K562 (cell line): ENCODE measurements at regions not wholly inside any gene's neighbourhood (a gene's known extent, or its start where the extent isn't known, plus 50 kb on each side); places are given as distances from the start of the nearest gene placed in this dataset.

Experiments
- ATAC-seq: fragments of 200-7000 bp; cut with Tn5 transposase; 3 replicates; pipeline ENCODE4 v1.9.1; 2020; ENCODE audit warnings: moderate library complexity
- BruUV-seq: library from RNA; stranded (reverse); fragments of 400-500 nt; replicated peaks from 2 replicates; lab custom pipeline; 2021; lab: Mats Ljungman, UMichigan
- CTCF ChIA-PET: fragments of 300-600 bp; formaldehyde crosslinking; extraction: SDS; loops from one replicate; lab custom pipeline; 2021; ENCODE audit warnings: low intra/inter-chr PET ratio; lab: Yijun Ruan, JAX
- POLR2A ChIA-PET: fragments of 300-600, 350-650 bp; sonication (Branson Sonifier 250); formaldehyde crosslinking; extraction: SDS; loops from one replicate; lab custom pipeline; 2021; ENCODE audit warnings: antibody characterized with exemption, inconsistent platforms; lab: Yijun Ruan, JAX
- DNase-seq, 4 experiments: peaks; one replicate each; pipeline versions ENCODE4 v3.0.0 to v3.0.0-alpha.2; 2011 to 2018; ENCODE audit warnings: low spot score in 3 of 4, mixed read lengths in 3 of 4; ENCODE audit errors: extremely low read depth in 1 of 4
- FAIRE-seq: peaks from 2 replicates; lab custom pipeline; 2011; peaks lifted over from hg19 to GRCh38; lab: Jason Lieb, UNC
- H2AFZ ChIP-seq: 2 replicates; pipeline ENCODE4 v1.6.0; 2011; ENCODE audit warnings: low read depth, low read length, control low read depth, inconsistent platforms
- H3K27ac ChIP-seq: fragments of 200-600 bp; 3 replicates; pipeline ENCODE4 v1.8.0; 2011; ENCODE audit warnings: low read depth, mild to moderate bottlenecking, control low read depth, inconsistent platforms, low read length, moderate library complexity, mixed read lengths; ENCODE audit errors: extremely low read depth
- H3K27me3 ChIP-seq, 2 experiments: fragments of 300-600 bp in 1 of 2; 2 replicates in 1 of 2; 3 replicates in 1 of 2; pipeline versions ENCODE4 v1.6.0 to v1.8.0; 2011; ENCODE audit warnings: inconsistent platforms in 2 of 2, low read length in 2 of 2, mild to moderate bottlenecking in 1 of 2, mixed read lengths in 1 of 2, moderate library complexity in 1 of 2; ENCODE audit not compliant: control insufficient read depth in 2 of 2, insufficient read depth in 2 of 2
- H3K36me3 ChIP-seq: fragments of 300-600 bp; 3 replicates; pipeline ENCODE4 v1.8.0; 2011; ENCODE audit warnings: mild to moderate bottlenecking, low read length, inconsistent platforms; ENCODE audit not compliant: control insufficient read depth, insufficient read depth
- H3K4me1 ChIP-seq, 2 experiments: fragments of 200-600 bp in 1 of 2; replicated peaks in 1 of 2; 2 replicates in 1 of 2; 3 replicates in 1 of 2; pipeline versions ENCODE4 v1.5.1 to v1.8.0; 2011; ENCODE audit warnings: inconsistent platforms in 2 of 2, low read length in 2 of 2, mild to moderate bottlenecking in 1 of 2, mixed read lengths in 1 of 2, moderate library complexity in 1 of 2; ENCODE audit not compliant: control insufficient read depth in 2 of 2, insufficient read depth in 2 of 2
- H3K4me2 ChIP-seq: 2 replicates; pipeline ENCODE4 v1.6.1; 2011; ENCODE audit warnings: low read length, control low read depth, inconsistent platforms, mixed read lengths; ENCODE audit not compliant: insufficient read depth
- H3K4me3 ChIP-seq: fragments of 200-600 bp; sonication (generic), shearing (Covaris generic); 2 replicates; pipeline ENCODE4 v1.5.1; 2016; ENCODE audit warnings: control low read depth, inconsistent platforms
- H3K79me2 ChIP-seq: fragments of 200-600 bp; 3 replicates; pipeline ENCODE4 v1.8.0; 2011; ENCODE audit warnings: low read length, inconsistent platforms; ENCODE audit not compliant: control insufficient read depth, insufficient read depth
- H3K9ac ChIP-seq, 2 experiments: 2 replicates each; pipeline versions ENCODE4 v1.6.0 to v1.6.1; 2011; ENCODE audit warnings: low read depth in 2 of 2, low read length in 2 of 2, control low read depth in 1 of 2, inconsistent platforms in 1 of 2, mild to moderate bottlenecking in 1 of 2, mixed read lengths in 1 of 2; ENCODE audit not compliant: insufficient read depth in 1 of 2
- H3K9me1 ChIP-seq: one replicate; pipeline ENCODE4 v1.6.0; 2011; ENCODE audit warnings: inconsistent platforms, mild to moderate bottlenecking, low read length, moderate library complexity; ENCODE audit not compliant: control insufficient read depth, insufficient read depth
- H3K9me3 ChIP-seq: replicated peaks from 2 replicates; pipeline ENCODE4 v1.5.1; 2011; ENCODE audit warnings: low read depth, low read length, inconsistent platforms; ENCODE audit not compliant: control insufficient read depth, insufficient read depth
- H4K20me1 ChIP-seq: replicated peaks from 2 replicates; pipeline ENCODE4 v1.6.1; 2011; ENCODE audit warnings: low read length, inconsistent platforms, mixed read lengths; ENCODE audit not compliant: control insufficient read depth, insufficient read depth
- BHLHE40 ChIP-seq: IDR thresholded peaks from 2 replicates; pipeline ENCODE4 v1.6.1; 2011; ENCODE audit warnings: low read length, improper control_type of control experiment
- EP400 ChIP-seq: fragments of 450-650 bp; IDR thresholded peaks from 2 replicates; pipeline ENCODE4 v1.6.1; 2017; ENCODE audit warnings: antibody characterized with exemption, mild to moderate bottlenecking, moderate library complexity
- FOXJ3 ChIP-seq: sonication (generic); formaldehyde crosslinking; IDR thresholded peaks from 2 replicates; pipeline ENCODE4 v1.4.0; 2020; ENCODE audit warnings: mild to moderate bottlenecking, missing genetic modification reagents
- HOMEZ ChIP-seq: fragments of 250-450 bp; sonication (Bioruptor Pico); IDR thresholded peaks from 2 replicates; pipeline ENCODE4 v1.4.0; 2020; ENCODE audit warnings: mild to moderate bottlenecking, moderate library complexity
- RCOR1 ChIP-seq, 2 experiments: IDR thresholded peaks; 2 replicates each; pipeline ENCODE4 v1.6.1; 2012; ENCODE audit warnings: low read depth in 2 of 2, low read length in 2 of 2, borderline replicate concordance in 1 of 2, improper control_type of control experiment in 1 of 2
- ZNF143 ChIP-seq: sonication (generic); formaldehyde crosslinking; IDR thresholded peaks from 2 replicates; pipeline ENCODE4 v1.9.0; 2022; ENCODE audit warnings: mild to moderate bottlenecking, missing genetic modification reagents
- ZNF717 ChIP-seq: fragments of 250-450 bp; sonication (Bioruptor Pico); IDR thresholded peaks from 2 replicates; pipeline ENCODE4 v1.5.0; 2021
- WGBS: fragments of 100-300 bp; shearing (Covaris generic); methylation state at CpG from one replicate; pipeline ENCODE4 v1.1.6; 2016; ENCODE audit warnings: low coverage, mixed read lengths; ENCODE audit not compliant: insufficient coverage; ENCODE audit errors: missing lambda C conversion rate; 5-methylcytosine and 5-hydroxymethylcytosine counted together
- in situ Hi-C: fragments of 300-500 bp; cut with MboI; formaldehyde crosslinking; loops from 4 replicates; pipeline ENCODE4 v1.15.0; 2018; ENCODE audit warnings: inconsistent platforms, mixed read lengths
- intact Hi-C: fragments of 100-400 bp; cut with micrococcal nuclease; formaldehyde crosslinking; loops from 2 replicates; pipeline ENCODE4 v1.14.2; 2022

- TF ChIP-seq HOMEZ (CRISPR knock-in tag), result no peak
- TF ChIP-seq, all 486 proteins: peak for 0
Measured at GRCh38 chr5:39517800-39518199, 93.0 kb upstream of the DAB2 start (continued).

- ChIA-PET POLR2A (no interaction called here), CTCF (no interaction called here)
- Histone ChIP-seq H3K4me3 (no peak overlapping the region), H3K27me3 (no peaks in the 10 kb centered on the region), H3K9me3 (no peaks in the 10 kb centered on the region), H2AFZ (no peak overlapping the region), H4K20me1 (no peaks in the 10 kb centered on the region), H3K9ac (no peak overlapping the region), H3K4me2 (no peak overlapping the region), H3K4me1 (no peaks in the 10 kb centered on the region), H3K36me3 (no peaks in the 10 kb centered on the region), H3K27ac (no peak overlapping the region), H3K9me1 (no peaks in the 10 kb centered on the region), H3K79me2 (no peaks in the 10 kb centered on the region)
- TF ChIP-seq BHLHE40, result no peak
- no peak for TF ChIP-seq ZNF717 (CRISPR knock-in tag)
- no peak for TF ChIP-seq EP400
- TF ChIP-seq ZNF143 (CRISPR knock-in tag), result no peak
- TF ChIP-seq RCOR1 (IDR thresholded peaks at IDR 0.05; ENCODE audit: borderline replicate concordance in 1 of 2, low read depth in 2 of 2, low read length in 2 of 2), result no peak
- TF ChIP-seq FOXJ3 (CRISPR knock-in tag), result no peak
- in situ Hi-C loops, result no loop called here
- no peak for ATAC-seq
- no TSS peak for BruUV-seq
- intact Hi-C loops, result no loop called here
- FAIRE-seq, result no peak
- WGBS, result 4% methylated on average over 4 of the region's 4 CpGs
- DNase-seq, result no peak
Measured at GRCh38 chr5:39515881-39516280, 91.1 kb upstream of the DAB2 start.
